ENCODE measurements at regions not wholly inside any gene's neighbourhood (a gene's known extent, or its start where the extent isn't known, plus 50 kb on each side); places are given as distances from the start of the nearest gene placed in this dataset.

GRCh38 chr19:30233375-30233774 lies 138.8 kb upstream of the ZNF536 start:
- Histone ChIP-seq H3K4me3 (no peak overlapping the region), H3K4me1 (peaks cover 0 to 1% of the 10 kb centered on the region in 2 donors), H3K27me3 (peaks cover 27 to 91% of the 10 kb centered on the region in 2 donors), H3K36me3 (no peaks in the 10 kb centered on the region), H3K9me3 (no peaks in the 10 kb centered on the region), H3K27ac (no peak overlapping the region)
- ATAC-seq: no peak
- DNase-seq: no peak
- TF ChIP-seq, protein P1, sequence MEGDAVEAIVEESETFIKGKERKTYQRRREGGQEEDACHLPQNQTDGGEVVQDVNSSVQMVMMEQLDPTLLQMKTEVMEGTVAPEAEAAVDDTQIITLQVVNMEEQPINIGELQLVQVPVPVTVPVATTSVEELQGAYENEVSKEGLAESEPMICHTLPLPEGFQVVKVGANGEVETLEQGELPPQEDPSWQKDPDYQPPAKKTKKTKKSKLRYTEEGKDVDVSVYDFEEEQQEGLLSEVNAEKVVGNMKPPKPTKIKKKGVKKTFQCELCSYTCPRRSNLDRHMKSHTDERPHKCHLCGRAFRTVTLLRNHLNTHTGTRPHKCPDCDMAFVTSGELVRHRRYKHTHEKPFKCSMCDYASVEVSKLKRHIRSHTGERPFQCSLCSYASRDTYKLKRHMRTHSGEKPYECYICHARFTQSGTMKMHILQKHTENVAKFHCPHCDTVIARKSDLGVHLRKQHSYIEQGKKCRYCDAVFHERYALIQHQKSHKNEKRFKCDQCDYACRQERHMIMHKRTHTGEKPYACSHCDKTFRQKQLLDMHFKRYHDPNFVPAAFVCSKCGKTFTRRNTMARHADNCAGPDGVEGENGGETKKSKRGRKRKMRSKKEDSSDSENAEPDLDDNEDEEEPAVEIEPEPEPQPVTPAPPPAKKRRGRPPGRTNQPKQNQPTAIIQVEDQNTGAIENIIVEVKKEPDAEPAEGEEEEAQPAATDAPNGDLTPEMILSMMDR (IDR thresholded peaks at IDR 0.05): no peak
- intact Hi-C loops (cut with DNase I): no loop called here

DNA sequence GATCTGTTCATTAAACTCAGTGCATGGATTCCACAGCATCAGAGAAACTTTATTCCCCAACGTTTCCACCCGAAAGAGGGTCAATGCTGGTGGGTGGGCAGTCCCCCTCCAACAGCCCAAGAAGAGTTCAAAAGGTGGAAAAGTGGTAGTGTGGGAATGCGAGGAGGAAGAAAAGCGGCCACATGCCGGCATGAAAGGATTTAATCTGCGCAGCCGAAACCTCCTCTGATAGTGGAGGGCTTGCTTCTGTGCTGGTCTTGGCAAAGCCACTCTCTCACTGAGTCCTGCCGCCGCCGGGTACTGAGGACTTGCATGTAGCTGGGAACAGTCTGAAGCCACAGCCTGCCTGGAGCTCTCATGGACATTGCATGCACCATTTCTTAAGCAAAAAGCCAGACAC lies 136.2 kb upstream of the ZNF536 start:
- Histone ChIP-seq H3K27ac (no peak overlapping the region), H3K4me1 (no peaks in the 10 kb centered on the region), H3K9me3 (no peaks in the 10 kb centered on the region), H3K27me3 (peaks cover 19 to 75% of the 10 kb centered on the region in 2 donors), H3K36me3 (no peaks in the 10 kb centered on the region), H3K4me3 (no peak overlapping the region)
- no peak for DNase-seq
- TF ChIP-seq, protein P1 (IDR thresholded peaks at IDR 0.05): no peak
- intact Hi-C loops (cut with DNase I): no loop called here
- no peak for ATAC-seq

DNA sequence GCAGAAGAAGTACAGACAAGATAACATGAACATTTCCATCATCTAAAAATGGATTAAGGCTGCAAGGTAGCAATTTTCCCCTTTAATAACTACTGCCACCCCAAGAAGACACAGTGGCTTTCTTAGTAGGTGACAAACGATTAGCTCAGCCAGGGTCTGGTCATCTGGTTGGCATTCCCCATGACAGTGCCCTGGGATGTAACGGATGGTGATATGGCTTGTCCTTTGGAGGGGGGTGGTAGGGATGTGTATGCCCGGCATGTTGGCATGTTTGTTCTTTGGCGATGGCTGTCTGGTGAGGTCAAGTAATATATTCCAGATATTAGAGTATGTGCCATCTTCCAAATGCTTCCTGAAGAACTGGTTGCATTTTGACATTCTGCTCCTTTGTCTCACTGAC lies 135.6 kb upstream of the ZNF536 start:
- H3K36me3 ChIP-seq: no peaks in the 10 kb centered on the region
- H3K27me3 ChIP-seq: peaks cover 19 to 69% of the 10 kb centered on the region in 2 donors
- no peak overlapping the region for H3K27ac ChIP-seq
- TF ChIP-seq, protein P1 (IDR thresholded peaks at IDR 0.05): no peak
- DNase-seq: no peak
- no peaks in the 10 kb centered on the region for H3K4me1 ChIP-seq
- no peak for ATAC-seq
- intact Hi-C loops (cut with DNase I): no loop called here
- no peak overlapping the region for H3K4me3 ChIP-seq
- no peaks in the 10 kb centered on the region for H3K9me3 ChIP-seq

GRCh38 chr19:30237140-30237539 lies 135.0 kb upstream of the ZNF536 start:
- Histone ChIP-seq H3K36me3 (no peaks in the 10 kb centered on the region), H3K27me3 (peaks cover 19 to 63% of the 10 kb centered on the region in 2 donors), H3K4me3 (no peak overlapping the region), H3K9me3 (no peaks in the 10 kb centered on the region), H3K27ac (no peak overlapping the region), H3K4me1 (no peaks in the 10 kb centered on the region)
- TF ChIP-seq, protein P1 (IDR thresholded peaks at IDR 0.05): no peak
- intact Hi-C loops (cut with DNase I): no loop called here
- no peak for ATAC-seq
- no peak for DNase-seq

- DNase-seq (no peak), ATAC-seq (no peak)
- Histone ChIP-seq H3K4me1 (no peaks in the 10 kb centered on the region), H3K27ac (no peak overlapping the region), H3K9me3 (no peaks in the 10 kb centered on the region), H3K36me3 (no peaks in the 10 kb centered on the region), H3K27me3 (peaks cover 9 to 34% of the 10 kb centered on the region in 2 donors), H3K4me3 (no peak overlapping the region)
- TF ChIP-seq, protein P1 (IDR thresholded peaks at IDR 0.05): no peak
- intact Hi-C loops (cut with DNase I): no loop called here
Measured at GRCh38 chr19:30240904-30241695, 131.1 kb upstream of the ZNF536 start.
